ENCODE measurements at regions not wholly inside any gene's neighbourhood (a gene's known extent, or its start where the extent isn't known, plus 50 kb on each side); places are given as distances from the start of the nearest gene placed in this dataset.

DNA sequence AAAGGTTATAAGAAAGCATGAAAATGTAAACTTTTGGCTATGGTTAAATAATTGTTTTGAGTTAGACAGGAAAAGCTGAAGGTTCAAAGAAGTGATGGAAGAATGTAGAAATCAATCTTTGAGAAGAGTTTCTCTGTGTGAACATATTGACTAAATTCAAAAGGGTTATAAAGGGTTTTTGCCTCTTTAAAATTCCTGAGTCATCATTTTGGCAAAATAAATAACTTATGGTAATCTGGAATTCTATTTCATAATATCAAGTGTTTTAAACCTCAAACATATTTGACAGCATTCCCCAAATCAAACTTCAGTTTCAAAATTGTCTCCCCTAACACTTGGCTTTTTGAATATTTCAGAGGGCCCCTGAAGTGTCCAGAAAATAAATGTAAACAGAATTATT lies 60.6 kb upstream of the SPINK5 start:
- intact Hi-C loops (cut with DNase I): no loop called here

DNA sequence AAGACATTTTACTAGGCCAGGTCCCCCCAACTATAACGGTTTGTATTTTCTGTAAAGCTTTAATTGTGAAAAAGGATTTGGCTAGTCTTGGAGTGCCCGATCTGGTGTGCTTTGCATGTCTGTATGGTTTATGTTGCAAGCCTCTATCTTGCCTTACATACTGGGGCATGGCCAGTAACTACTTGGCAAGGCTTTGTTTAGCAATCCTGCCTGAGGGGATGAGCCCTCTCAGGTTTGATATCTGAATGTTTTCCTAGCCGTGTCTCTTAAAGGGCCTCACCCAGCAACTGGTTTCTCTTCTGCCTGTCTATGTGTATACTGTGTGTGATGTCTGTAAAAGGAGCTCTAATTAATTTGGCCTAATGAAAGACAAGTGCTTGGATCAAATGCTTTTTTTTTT lies 61.3 kb upstream of the SPINK5 start:
- H3K27ac ChIP-seq (ENCODE audit: low read depth in 2 of 2, low read length in 2 of 2): no peak overlapping the region
- TF ChIP-seq, protein P1, sequence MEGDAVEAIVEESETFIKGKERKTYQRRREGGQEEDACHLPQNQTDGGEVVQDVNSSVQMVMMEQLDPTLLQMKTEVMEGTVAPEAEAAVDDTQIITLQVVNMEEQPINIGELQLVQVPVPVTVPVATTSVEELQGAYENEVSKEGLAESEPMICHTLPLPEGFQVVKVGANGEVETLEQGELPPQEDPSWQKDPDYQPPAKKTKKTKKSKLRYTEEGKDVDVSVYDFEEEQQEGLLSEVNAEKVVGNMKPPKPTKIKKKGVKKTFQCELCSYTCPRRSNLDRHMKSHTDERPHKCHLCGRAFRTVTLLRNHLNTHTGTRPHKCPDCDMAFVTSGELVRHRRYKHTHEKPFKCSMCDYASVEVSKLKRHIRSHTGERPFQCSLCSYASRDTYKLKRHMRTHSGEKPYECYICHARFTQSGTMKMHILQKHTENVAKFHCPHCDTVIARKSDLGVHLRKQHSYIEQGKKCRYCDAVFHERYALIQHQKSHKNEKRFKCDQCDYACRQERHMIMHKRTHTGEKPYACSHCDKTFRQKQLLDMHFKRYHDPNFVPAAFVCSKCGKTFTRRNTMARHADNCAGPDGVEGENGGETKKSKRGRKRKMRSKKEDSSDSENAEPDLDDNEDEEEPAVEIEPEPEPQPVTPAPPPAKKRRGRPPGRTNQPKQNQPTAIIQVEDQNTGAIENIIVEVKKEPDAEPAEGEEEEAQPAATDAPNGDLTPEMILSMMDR (IDR thresholded peaks at IDR 0.05; ENCODE audit: borderline replicate concordance, extremely low read depth, insufficient read depth): no peak
- no peak overlapping the region for H3K4me3 ChIP-seq (ENCODE audit: low read length in 3 of 3)
- H3K4me1 ChIP-seq (ENCODE audit: control insufficient read depth in 2 of 3, insufficient read depth in 2 of 3, low read depth in 1 of 3, low read length in 3 of 3): no peaks in the 10 kb centered on the region
- DNase-seq (no peak), FAIRE-seq (no peak)
- no peaks in the 10 kb centered on the region for H3K36me3 ChIP-seq (ENCODE audit: control insufficient read depth in 2 of 3, insufficient read depth in 3 of 3, low read length in 3 of 3)
- peaks cover 0 to 15% (median 7%) of the 10 kb centered on the region in 3 donors for H3K9me3 ChIP-seq (ENCODE audit: control insufficient read depth in 2 of 3, insufficient read depth in 1 of 3, low read length in 3 of 3)
- no peaks in the 10 kb centered on the region for H3K27me3 ChIP-seq (ENCODE audit: control insufficient read depth, insufficient read depth, low read length)
- H3K9ac ChIP-seq (ENCODE audit: low read length in 3 of 3): no peak overlapping the region
- intact Hi-C loops (cut with DNase I): no loop called here

More for the DNA sequence above, 60.6 kb upstream of the SPINK5 start:
- TF ChIP-seq, protein P1 (IDR thresholded peaks at IDR 0.05; ENCODE audit: borderline replicate concordance, extremely low read depth, insufficient read depth): no peak
- FAIRE-seq: no peak
- no peak for DNase-seq
- Histone ChIP-seq H3K9me3 (ENCODE audit: control insufficient read depth in 2 of 3, insufficient read depth in 1 of 3, low read length in 3 of 3) (peaks cover 0 to 15% (median 7%) of the 10 kb centered on the region in 3 donors), H3K9ac (ENCODE audit: low read length in 3 of 3) (no peak overlapping the region), H3K4me1 (ENCODE audit: control insufficient read depth in 2 of 3, insufficient read depth in 2 of 3, low read depth in 1 of 3, low read length in 3 of 3) (no peaks in the 10 kb centered on the region), H3K27ac (ENCODE audit: low read depth in 2 of 2, low read length in 2 of 2) (no peak overlapping the region), H3K36me3 (ENCODE audit: control insufficient read depth in 2 of 3, insufficient read depth in 3 of 3, low read length in 3 of 3) (no peaks in the 10 kb centered on the region), H3K27me3 (ENCODE audit: control insufficient read depth, insufficient read depth, low read length) (no peaks in the 10 kb centered on the region), H3K4me3 (ENCODE audit: low read length in 3 of 3) (no peak overlapping the region)

DNA sequence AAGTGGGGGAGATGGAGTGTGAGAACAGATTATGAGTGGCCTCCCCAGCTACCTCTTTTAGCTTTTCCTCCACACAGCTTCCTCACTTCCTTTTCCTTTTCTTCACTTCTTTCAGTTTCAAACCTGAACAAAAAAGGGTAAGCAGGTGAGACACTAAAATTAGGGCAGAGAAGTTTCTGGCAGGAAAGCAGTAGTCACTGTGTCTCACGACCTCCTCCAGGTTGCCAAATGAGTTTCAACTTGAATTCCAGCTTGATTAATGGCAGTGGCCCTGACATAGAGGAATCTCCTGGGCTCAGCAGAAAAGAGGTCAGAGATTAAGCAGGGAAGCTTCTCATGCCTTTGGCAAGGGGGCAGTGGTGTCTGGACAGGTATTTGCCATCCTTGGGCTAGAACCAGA lies 63.7 kb upstream of the SPINK5 start:
- Histone ChIP-seq H3K27me3 (ENCODE audit: control insufficient read depth, insufficient read depth, low read length) (no peaks in the 10 kb centered on the region), H3K9ac (ENCODE audit: low read length in 3 of 3) (no peak overlapping the region), H3K4me1 (ENCODE audit: control insufficient read depth in 2 of 3, insufficient read depth in 2 of 3, low read depth in 1 of 3, low read length in 3 of 3) (no peaks in the 10 kb centered on the region), H3K4me3 (ENCODE audit: low read length in 3 of 3) (no peak overlapping the region), H3K9me3 (ENCODE audit: control insufficient read depth in 2 of 3, insufficient read depth in 1 of 3, low read length in 3 of 3) (peaks cover 0 to 15% (median 7%) of the 10 kb centered on the region in 3 donors), H3K27ac (ENCODE audit: low read depth in 2 of 2, low read length in 2 of 2) (no peak overlapping the region), H3K36me3 (ENCODE audit: control insufficient read depth in 2 of 3, insufficient read depth in 3 of 3, low read length in 3 of 3) (no peaks in the 10 kb centered on the region)
- DNase-seq: no peak
- no peak for FAIRE-seq
- intact Hi-C loops (cut with DNase I): no loop called here
- TF ChIP-seq, protein P1 (IDR thresholded peaks at IDR 0.05; ENCODE audit: borderline replicate concordance, extremely low read depth, insufficient read depth): no peak

DNA sequence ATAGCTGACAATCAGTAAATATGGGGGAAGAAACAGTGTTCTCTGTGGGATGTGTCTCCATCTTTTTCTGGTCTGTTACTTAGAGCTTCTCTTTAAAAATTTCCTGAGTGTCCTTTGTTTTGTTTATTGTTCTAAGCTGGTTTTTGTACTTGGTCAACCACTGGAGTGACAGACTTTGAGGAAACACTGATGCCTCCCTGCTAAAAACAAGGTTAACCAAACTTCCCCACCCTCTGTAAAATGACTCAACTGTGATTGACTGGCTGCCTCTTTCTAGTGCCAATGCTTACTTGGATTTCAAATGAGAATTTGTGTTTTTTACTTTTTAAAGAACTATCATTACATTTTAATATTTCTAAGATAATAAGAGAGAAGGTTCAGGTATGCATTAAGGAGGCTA lies 65.1 kb upstream of the SPINK5 start:
- DNase-seq (no peak), FAIRE-seq (no peak)
- Histone ChIP-seq H3K4me1 (ENCODE audit: control insufficient read depth in 2 of 3, insufficient read depth in 2 of 3, low read depth in 1 of 3, low read length in 3 of 3) (no peaks in the 10 kb centered on the region), H3K4me3 (ENCODE audit: low read length in 3 of 3) (no peak overlapping the region), H3K9me3 (ENCODE audit: control insufficient read depth in 2 of 3, insufficient read depth in 1 of 3, low read length in 3 of 3) (peaks cover 0 to 15% (median 7%) of the 10 kb centered on the region in 3 donors), H3K36me3 (ENCODE audit: control insufficient read depth in 2 of 3, insufficient read depth in 3 of 3, low read length in 3 of 3) (no peaks in the 10 kb centered on the region), H3K27ac (ENCODE audit: low read depth in 2 of 2, low read length in 2 of 2) (no peak overlapping the region), H3K27me3 (ENCODE audit: control insufficient read depth, insufficient read depth, low read length) (no peaks in the 10 kb centered on the region), H3K9ac (ENCODE audit: low read length in 3 of 3) (no peak overlapping the region)
- TF ChIP-seq, protein P1 (IDR thresholded peaks at IDR 0.05; ENCODE audit: borderline replicate concordance, extremely low read depth, insufficient read depth): no peak
- intact Hi-C loops (cut with DNase I): no loop called here
